ENCODE measurements at regions not wholly inside any gene's neighbourhood (a gene's known extent, or its start where the extent isn't known, plus 50 kb on each side); places are given as distances from the start of the nearest gene placed in this dataset.

DNA sequence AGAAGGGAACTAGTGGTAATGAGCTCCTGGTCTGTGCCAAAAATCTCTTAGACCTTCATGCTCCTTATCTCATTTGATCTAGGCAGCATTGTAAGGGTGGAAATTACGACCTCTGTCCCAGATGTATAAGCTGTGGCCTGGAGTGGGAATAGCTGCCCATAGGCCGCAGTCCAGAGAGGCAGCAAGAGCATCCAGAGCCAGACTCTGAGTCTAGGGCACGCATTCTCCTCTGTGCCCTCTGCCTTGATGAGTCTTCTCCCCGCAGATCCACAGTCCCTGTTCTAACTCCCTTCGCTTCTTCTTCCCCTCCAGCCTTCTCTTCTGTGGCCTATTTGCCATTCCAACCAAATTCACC, 304.6 kb downstream of the MYCN start:
- no peak for DNase-seq (ENCODE audit: low read depth)
- H3K4me3 ChIP-seq (ENCODE audit: low read length): no peak overlapping the region

DNA sequence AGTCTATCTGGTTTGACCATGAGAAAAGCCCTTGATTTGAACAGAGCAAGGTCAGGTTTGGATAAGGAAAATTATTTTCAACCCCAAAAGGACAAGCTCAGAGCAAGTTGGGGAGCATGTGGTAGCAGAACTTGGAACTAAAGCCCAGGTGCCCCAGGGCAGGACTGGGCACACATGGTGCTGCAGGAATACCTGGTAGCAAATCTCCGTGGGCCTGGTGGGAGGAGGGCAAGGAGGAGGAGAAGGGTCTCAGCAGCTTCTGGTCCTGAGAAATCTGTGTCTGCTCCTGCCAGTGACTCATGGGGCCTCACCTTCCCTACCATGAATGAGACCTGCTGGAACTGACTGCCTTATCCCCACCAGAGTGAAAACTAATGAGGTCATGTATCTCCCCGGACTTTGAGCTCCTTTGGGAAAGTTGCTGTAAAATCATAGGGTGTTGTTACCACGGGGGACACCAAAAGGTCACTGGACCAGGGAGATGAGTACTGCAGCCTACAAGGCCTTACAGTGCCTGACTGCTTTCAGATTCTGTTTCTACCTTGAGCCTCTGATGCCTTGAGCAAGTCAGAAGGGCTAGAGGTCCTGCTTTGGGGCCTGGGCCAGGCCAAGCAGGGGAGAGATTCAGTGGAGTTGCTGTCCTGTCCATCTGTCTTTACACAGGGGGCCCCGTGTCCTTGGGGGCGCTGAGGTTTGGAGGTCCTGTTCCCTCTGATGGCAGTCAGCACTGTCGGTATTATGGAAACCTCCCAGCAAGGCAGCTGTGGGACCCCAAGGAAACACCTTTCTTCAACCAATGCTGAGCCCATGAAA, 304.0 kb downstream of the MYCN start:
- no peak overlapping the region for H3K4me3 ChIP-seq (ENCODE audit: low read length)
- TF ChIP-seq, protein P1, sequence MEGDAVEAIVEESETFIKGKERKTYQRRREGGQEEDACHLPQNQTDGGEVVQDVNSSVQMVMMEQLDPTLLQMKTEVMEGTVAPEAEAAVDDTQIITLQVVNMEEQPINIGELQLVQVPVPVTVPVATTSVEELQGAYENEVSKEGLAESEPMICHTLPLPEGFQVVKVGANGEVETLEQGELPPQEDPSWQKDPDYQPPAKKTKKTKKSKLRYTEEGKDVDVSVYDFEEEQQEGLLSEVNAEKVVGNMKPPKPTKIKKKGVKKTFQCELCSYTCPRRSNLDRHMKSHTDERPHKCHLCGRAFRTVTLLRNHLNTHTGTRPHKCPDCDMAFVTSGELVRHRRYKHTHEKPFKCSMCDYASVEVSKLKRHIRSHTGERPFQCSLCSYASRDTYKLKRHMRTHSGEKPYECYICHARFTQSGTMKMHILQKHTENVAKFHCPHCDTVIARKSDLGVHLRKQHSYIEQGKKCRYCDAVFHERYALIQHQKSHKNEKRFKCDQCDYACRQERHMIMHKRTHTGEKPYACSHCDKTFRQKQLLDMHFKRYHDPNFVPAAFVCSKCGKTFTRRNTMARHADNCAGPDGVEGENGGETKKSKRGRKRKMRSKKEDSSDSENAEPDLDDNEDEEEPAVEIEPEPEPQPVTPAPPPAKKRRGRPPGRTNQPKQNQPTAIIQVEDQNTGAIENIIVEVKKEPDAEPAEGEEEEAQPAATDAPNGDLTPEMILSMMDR (IDR thresholded peaks at IDR 0.05; ENCODE audit: insufficient read depth, low read depth, low read length, missing control alignments): no peak
- DNase-seq (ENCODE audit: low read depth): no peak

More for the DNA sequence above, 304.6 kb downstream of the MYCN start:
- TF ChIP-seq, protein P1 (IDR thresholded peaks at IDR 0.05; ENCODE audit: insufficient read depth, low read depth, low read length, missing control alignments): no peak

DNA sequence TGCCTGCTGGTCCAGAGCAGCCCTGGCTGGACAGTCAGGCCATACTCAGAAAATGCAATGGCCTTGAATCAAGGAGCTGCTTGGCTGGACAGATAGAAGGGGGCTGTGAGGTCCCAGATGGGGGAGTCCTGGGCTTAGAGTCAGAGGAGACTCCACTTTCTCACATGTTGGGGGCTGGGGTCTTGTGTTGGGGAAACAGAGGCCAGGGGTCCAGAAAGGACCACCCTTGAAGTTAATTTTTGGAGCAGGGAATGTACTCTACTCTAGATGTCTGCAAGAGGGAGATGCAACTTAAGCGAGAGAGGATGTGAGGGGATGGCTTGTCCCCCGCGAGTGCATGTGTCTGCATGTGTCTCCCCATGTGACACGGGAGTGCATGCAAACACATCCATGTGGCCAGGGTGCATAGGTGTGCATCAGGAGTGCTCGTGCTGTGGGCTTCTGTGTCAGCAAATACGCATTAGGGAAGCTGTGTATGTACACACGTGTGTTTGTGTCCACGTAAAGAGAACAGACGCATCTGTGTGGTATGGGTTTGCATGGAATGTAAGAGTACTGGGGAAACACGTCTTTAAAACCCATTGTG, 303.2 kb downstream of the MYCN start:
- no peak overlapping the region for H3K4me3 ChIP-seq (ENCODE audit: low read length)
- TF ChIP-seq, protein P1 (IDR thresholded peaks at IDR 0.05; ENCODE audit: insufficient read depth, low read depth, low read length, missing control alignments): no peak
- no peak for DNase-seq (ENCODE audit: low read depth)

DNA sequence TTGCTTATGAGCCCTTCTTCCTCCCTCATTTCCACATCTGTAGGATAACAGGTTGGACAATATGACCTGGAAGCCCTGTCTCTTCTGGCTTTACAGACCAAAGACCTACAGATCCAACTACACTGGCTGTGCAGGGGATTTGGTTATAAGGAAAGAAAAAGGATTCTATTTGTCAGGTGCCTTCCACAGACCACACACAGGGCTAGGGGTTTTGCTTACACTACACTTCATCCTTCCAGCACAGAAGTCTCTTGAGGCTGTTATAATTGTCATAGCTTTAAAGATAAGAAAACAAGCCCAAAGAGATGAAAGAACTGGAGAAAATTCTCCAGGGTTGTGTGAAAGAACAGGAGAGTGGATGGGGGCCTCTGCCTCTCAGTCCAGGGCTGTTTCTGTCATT, 302.6 kb downstream of the MYCN start:
- DNase-seq (ENCODE audit: low read depth): no peak
- TF ChIP-seq, protein P1 (IDR thresholded peaks at IDR 0.05; ENCODE audit: insufficient read depth, low read depth, low read length, missing control alignments): no peak
- no peak overlapping the region for H3K4me3 ChIP-seq (ENCODE audit: low read length)

DNA sequence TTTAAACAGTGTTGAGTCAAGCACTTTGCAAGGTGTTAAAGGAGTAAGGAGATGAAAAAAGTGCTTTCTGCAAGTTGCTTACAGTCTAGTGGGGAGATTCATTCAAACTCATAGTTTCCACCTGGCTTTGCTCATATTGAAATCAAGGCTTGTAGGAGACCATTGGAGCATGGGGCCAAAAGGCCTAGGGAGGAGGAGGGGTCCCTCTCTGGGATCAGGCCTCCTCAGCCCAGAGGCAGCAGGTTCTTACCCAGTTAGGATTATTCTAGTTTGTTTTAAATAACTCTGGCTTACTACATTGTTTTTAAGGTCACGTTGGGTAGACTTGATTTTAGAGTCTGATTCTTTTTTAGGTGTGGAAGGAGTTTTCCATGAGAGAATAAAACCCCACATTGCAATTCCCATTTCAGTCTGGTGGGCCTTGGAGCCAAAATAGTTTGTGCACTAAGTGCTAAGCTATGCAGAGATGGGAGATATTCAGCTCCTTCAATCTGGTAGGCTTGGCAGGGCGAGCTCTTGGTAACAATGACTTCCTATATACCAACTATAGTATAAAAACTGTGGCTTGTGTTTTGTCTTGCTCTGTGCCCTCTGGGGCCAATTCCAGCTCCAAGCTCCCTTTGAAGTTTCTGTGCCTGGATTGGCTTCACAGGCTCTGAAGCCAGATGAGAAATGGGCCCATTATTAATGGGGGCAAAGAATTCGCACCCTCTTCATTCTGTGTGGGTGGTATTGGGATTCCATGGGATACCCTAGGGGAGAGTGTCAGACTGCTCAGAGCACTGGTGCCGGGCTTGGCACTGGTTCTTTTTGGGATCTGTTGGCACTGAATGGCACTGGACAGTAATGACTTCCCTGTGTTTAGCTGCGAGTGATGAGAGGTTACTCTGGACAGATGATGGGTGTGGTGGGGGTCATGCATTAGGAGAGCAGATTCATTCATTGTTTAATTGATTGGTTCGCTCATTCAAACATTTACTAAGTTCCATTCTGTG, 301.1 kb downstream of the MYCN start:
- no peak for DNase-seq (ENCODE audit: low read depth)
- TF ChIP-seq, protein P1 (IDR thresholded peaks at IDR 0.05; ENCODE audit: insufficient read depth, low read depth, low read length, missing control alignments): no peak

DNA sequence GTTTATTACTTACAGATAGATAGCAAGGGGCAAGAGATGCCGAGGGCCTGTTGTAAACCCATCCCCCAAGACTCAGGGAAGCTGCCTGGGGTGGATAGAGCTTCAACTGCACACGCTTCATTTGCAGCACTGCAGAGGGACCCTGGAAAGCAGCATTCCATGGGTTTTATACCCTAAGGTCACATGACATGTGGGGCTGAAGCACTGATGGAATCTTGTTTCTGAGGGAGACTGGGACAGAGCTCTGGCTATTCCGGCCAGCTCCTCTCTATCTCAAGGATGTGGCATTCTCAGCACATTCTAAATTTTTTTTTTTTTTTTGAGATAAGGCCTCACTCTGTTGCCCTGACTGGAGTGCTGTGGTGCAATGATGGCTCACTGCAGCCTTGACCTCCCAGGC, 300.1 kb downstream of the MYCN start:
- TF ChIP-seq, protein P1 (IDR thresholded peaks at IDR 0.05; ENCODE audit: insufficient read depth, low read depth, low read length, missing control alignments): no peak
- H3K4me3 ChIP-seq (ENCODE audit: low read length): no peak overlapping the region
- DNase-seq (ENCODE audit: low read depth): no peak

More for the DNA sequence above, 301.1 kb downstream of the MYCN start:
- no peak overlapping the region for H3K4me3 ChIP-seq (ENCODE audit: low read length)

Data from epithelial cell of esophagus (primary cell).